MCF 10A (cell line): ENCODE measurements at regions not wholly inside any gene's neighbourhood (a gene's known extent, or its start where the extent isn't known, plus 50 kb on each side); places are given as distances from the start of the nearest gene placed in this dataset.

Experiments used
- BruUV-seq: library from RNA; stranded (reverse); fragments of 400-500 nt; replicated peaks from 2 replicates; lab custom pipeline; 2021; lab: Mats Ljungman, UMichigan
- CTCF ChIA-PET: fragments of 300-600 bp; sonication (Branson Sonifier 250); formaldehyde crosslinking; extraction: SDS; loops from one replicate; lab custom pipeline; 2021; ENCODE audit warnings: antibody characterized with exemption, inconsistent platforms; lab: Yijun Ruan, JAX
- POLR2A ChIA-PET: fragments of 300-600, 350-650 bp; sonication (Branson Sonifier 250); formaldehyde crosslinking; extraction: SDS; loops from one replicate; lab custom pipeline; 2020; ENCODE audit warnings: antibody characterized with exemption, inconsistent platforms; lab: Yijun Ruan, JAX
- DNase-seq: peaks from one replicate; pipeline ENCODE4 v3.0.0-alpha.2; 2018; ENCODE audit not compliant: unreplicated experiment
- H3K27ac Mint-ChIP-seq: one replicate; pipeline ENCODE4 v1.8.0; 2022; ENCODE audit warnings: mild to moderate bottlenecking, low read depth, mixed read lengths; ENCODE audit not compliant: unreplicated experiment
- H3K27me3 Mint-ChIP-seq: one replicate; pipeline ENCODE4 v1.8.0; 2022; ENCODE audit warnings: mixed read lengths; ENCODE audit not compliant: insufficient read depth, unreplicated experiment
- H3K36me3 Mint-ChIP-seq: one replicate; pipeline ENCODE4 v1.8.0; 2022; ENCODE audit warnings: mild to moderate bottlenecking, moderate library complexity, mixed read lengths; ENCODE audit not compliant: insufficient read depth, unreplicated experiment
- H3K4me1 Mint-ChIP-seq: one replicate; pipeline ENCODE4 v1.8.0; 2022; ENCODE audit warnings: mixed read lengths; ENCODE audit not compliant: insufficient read depth, unreplicated experiment
- H3K4me3 Mint-ChIP-seq: one replicate; pipeline ENCODE4 v1.8.0; 2022; ENCODE audit warnings: mild to moderate bottlenecking, moderate library complexity, mixed read lengths; ENCODE audit not compliant: unreplicated experiment
- H3K9me3 Mint-ChIP-seq: one replicate; pipeline ENCODE4 v1.8.0; 2022; ENCODE audit warnings: mixed read lengths; ENCODE audit not compliant: unreplicated experiment
- intact Hi-C: fragments of 100-400 bp; cut with micrococcal nuclease; formaldehyde crosslinking; loops from 2 replicates; pipeline ENCODE4 v1.14.1; 2022
- TF ChIP-seq, protein P1 (sequence below): fragments of 200-600 bp; IDR thresholded peaks from one replicate; pipeline ENCODE4 v1.8.0; 2022; ENCODE audit warnings: antibody characterized with exemption, mild to moderate bottlenecking; ENCODE audit not compliant: unreplicated experiment

DNA sequence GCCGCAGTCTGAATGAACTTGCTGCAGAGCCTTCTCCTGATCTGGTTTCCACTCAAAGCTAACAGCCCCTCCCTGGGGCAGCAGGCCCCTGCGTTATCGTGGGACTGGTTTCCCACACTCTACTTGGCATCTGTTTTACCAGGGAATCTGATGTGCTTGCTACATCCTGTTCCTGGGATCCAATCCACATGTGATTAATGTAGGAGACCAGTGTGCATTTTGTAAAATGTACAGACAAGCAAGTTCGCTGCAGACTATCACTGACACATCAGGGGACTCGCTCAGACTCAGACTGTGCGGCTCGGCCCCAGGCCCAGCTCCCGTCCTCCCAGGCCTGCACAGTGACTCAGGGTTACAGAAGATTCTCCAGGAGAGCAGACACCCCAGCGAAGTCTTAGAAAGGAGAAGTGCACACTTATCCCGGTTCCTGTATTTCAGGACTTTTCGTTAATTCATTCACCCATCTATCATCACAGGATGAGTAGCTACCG, 340.1 kb downstream of the MATN1 start:
- DNase-seq: no peak
- POLR2A ChIA-PET: no interaction called here
- intact Hi-C loops: no loop called here
- no peaks in the 10 kb centered on the region for H3K9me3 Mint-ChIP-seq
- H3K4me1 Mint-ChIP-seq: peaks cover 12% of the 10 kb centered on the region
- no peaks in the 10 kb centered on the region for H3K36me3 Mint-ChIP-seq
- CTCF ChIA-PET: interaction anchor here (0.7 kb wide), 1 partner anchor 470 kb away, joined by 3 read pairs; no protein-coding TSS in a partner anchor
- no peak overlapping the region for H3K27ac Mint-ChIP-seq
- H3K4me3 Mint-ChIP-seq: no peak overlapping the region
- peaks cover 32% of the 10 kb centered on the region for H3K27me3 Mint-ChIP-seq
- TF ChIP-seq, protein P1, sequence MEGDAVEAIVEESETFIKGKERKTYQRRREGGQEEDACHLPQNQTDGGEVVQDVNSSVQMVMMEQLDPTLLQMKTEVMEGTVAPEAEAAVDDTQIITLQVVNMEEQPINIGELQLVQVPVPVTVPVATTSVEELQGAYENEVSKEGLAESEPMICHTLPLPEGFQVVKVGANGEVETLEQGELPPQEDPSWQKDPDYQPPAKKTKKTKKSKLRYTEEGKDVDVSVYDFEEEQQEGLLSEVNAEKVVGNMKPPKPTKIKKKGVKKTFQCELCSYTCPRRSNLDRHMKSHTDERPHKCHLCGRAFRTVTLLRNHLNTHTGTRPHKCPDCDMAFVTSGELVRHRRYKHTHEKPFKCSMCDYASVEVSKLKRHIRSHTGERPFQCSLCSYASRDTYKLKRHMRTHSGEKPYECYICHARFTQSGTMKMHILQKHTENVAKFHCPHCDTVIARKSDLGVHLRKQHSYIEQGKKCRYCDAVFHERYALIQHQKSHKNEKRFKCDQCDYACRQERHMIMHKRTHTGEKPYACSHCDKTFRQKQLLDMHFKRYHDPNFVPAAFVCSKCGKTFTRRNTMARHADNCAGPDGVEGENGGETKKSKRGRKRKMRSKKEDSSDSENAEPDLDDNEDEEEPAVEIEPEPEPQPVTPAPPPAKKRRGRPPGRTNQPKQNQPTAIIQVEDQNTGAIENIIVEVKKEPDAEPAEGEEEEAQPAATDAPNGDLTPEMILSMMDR: no peak
- BruUV-seq: no TSS peak

DNA sequence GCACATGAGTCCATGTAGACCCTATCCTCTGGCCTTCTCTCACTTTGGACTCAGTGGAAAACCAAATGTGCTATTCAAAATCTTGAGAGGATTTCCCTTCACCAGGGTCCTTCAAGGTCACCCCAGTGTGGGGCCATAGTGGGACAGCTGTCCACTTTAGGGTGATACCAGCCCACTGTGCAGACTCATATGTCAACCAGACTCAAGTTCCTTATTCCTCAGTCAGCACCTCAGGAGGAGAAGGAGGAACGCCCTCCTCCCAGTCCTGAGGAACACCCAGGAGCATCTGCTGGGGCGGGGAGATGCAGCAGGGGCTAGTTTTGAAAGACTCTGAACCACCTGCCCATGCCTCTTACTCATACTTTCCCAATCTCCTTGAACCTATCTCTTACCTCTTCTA, 340.9 kb downstream of the MATN1 start:
- DNase-seq: no peak
- CTCF ChIA-PET: interaction anchor here (0.6 to 0.7 kb wide), 2 partner anchors 78 to 469 kb away, joined by 3 read pairs; no protein-coding TSS in a partner anchor
- POLR2A ChIA-PET: no interaction called here
- intact Hi-C loops: no loop called here
- Mint-ChIP-seq H3K27me3 (peaks cover 31% of the 10 kb centered on the region), H3K4me1 (peaks cover 12% of the 10 kb centered on the region), H3K27ac (no peak overlapping the region), H3K36me3 (no peaks in the 10 kb centered on the region), H3K4me3 (no peak overlapping the region), H3K9me3 (no peaks in the 10 kb centered on the region)
- TF ChIP-seq, protein P1: no peak
- BruUV-seq: no TSS peak

DNA sequence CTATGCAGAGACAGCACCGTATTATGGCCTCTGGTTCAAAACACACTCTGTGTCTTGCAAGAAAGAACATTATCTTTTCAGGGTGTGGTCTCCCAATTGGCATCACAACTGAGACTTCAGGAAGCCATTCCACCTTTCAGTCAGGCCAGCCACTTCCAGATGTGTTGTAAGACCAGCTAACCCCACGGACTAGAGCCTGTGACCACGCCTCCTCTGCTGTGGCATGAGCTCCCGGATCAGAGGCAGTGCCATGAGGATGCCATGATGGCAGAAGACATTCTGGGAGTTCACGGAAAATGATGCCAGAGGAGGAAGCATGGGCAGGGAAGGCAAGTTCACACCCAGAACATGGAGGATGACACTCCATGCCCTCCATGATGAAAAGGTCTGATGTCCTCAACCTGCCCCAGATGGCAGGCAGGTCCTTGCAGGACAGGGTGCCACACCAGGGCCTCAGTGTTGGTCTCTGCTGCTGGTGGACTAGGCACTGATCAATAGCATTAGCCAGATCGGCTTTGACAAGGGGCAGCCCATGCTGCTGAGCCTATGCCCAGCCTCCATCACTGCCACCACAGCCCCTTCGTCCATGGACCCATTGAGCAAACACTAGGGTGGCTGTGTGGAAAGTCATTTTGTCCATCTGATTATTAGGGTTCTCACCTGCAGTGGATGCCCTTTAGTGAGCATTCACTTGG, 341.6 kb downstream of the MATN1 start:
- no peaks in the 10 kb centered on the region for H3K9me3 Mint-ChIP-seq
- DNase-seq: no peak

DNA sequence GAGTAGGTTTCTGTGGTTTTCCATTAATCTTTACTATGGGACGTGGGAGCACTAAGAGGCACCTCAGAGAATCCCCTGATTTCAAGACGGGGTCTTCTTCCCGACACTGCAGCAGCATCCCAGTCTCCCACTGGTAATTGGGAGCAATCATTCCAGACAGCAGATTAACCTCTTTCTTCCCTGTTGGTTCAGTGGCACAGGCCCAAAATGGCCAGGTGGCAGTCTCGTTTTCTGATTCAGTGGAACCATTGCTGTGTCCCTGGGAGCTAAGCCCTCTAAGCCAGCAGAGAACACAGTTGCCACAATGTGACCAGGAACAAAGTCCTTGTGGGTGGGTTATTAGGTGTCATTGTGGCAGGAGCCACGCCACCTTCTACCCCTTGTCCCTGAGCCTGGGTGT, 342.1 kb downstream of the MATN1 start:
- Mint-ChIP-seq H3K27me3 (peaks cover 44% of the 10 kb centered on the region), H3K36me3 (no peaks in the 10 kb centered on the region), H3K4me1 (peaks cover 12% of the 10 kb centered on the region), H3K27ac (no peak overlapping the region), H3K4me3 (no peak overlapping the region), H3K9me3 (no peaks in the 10 kb centered on the region)
- intact Hi-C loops: loop anchor here (2.0 kb wide), 1 partner anchor 328 kb away; no protein-coding TSS in a partner anchor
- POLR2A ChIA-PET: no interaction called here
- CTCF ChIA-PET: interaction anchor here (0.6 to 2.5 kb wide), 25 partner anchors 12 to 1285 kb away, joined by 3 to 20 read pairs (median 4); no protein-coding TSS in a partner anchor
- DNase-seq: no peak
- no TSS peak for BruUV-seq
- TF ChIP-seq, protein P1: no peak

More for the DNA sequence above, 341.6 kb downstream of the MATN1 start:
- ChIA-PET CTCF (interaction anchor here (0.6 to 2.3 kb wide), 6 partner anchors 13 to 1144 kb away, joined by 3 to 14 read pairs (median 4); no protein-coding TSS in a partner anchor), POLR2A (no interaction called here)
- TF ChIP-seq, protein P1: no peak
- no TSS peak for BruUV-seq
- H3K27ac Mint-ChIP-seq: no peak overlapping the region
- peaks cover 38% of the 10 kb centered on the region for H3K27me3 Mint-ChIP-seq
- H3K36me3 Mint-ChIP-seq: no peaks in the 10 kb centered on the region
- H3K4me1 Mint-ChIP-seq: peaks cover 12% of the 10 kb centered on the region
- H3K4me3 Mint-ChIP-seq: no peak overlapping the region
- intact Hi-C loops: loop anchor here (2.0 kb wide), 1 partner anchor 327 kb away; no protein-coding TSS in a partner anchor
